NB4 (cell line): ENCODE measurements at regions not wholly inside any gene's neighbourhood (a gene's known extent, or its start where the extent isn't known, plus 50 kb on each side); places are given as distances from the start of the nearest gene placed in this dataset.

ENCODE experiments used
- MYC ChIP-seq: IDR thresholded peaks from 2 replicates; pipeline ENCODE4 v1.6.1; 2011; ENCODE audit warnings: low read depth, low read length
- POLR2A ChIP-seq: IDR thresholded peaks from 2 replicates; pipeline ENCODE4 v1.6.1; 2011; ENCODE audit warnings: mild to moderate bottlenecking; ENCODE audit not compliant: insufficient read length; ENCODE audit errors: extremely low read depth
- TF ChIP-seq, protein P1 (sequence below): IDR thresholded peaks from one replicate; pipeline ENCODE4 v1.5.1; 2012; ENCODE audit warnings: low read depth, low read length

DNA sequence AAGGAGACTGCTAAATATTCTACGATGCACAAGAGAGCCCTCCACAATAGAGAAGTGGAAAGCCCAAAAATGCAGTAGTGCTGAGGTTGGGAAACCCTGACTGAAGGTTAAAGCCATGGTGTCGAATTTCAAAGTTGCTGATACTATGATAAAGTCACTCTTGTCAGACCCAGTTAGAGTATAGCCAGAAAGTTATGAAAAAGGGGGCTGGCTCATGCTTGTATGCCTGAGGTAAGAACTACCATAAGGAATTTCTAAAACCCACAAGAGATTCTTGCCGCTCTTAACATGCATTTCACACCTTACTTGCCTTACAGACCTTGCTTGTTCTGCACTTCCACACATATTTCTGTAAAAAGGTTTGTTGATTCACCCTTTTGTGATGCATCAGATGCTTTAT is 184.6 kb downstream of the SLC6A15 start:
- no peak for TF ChIP-seq POLR2A
- TF ChIP-seq, protein P1, sequence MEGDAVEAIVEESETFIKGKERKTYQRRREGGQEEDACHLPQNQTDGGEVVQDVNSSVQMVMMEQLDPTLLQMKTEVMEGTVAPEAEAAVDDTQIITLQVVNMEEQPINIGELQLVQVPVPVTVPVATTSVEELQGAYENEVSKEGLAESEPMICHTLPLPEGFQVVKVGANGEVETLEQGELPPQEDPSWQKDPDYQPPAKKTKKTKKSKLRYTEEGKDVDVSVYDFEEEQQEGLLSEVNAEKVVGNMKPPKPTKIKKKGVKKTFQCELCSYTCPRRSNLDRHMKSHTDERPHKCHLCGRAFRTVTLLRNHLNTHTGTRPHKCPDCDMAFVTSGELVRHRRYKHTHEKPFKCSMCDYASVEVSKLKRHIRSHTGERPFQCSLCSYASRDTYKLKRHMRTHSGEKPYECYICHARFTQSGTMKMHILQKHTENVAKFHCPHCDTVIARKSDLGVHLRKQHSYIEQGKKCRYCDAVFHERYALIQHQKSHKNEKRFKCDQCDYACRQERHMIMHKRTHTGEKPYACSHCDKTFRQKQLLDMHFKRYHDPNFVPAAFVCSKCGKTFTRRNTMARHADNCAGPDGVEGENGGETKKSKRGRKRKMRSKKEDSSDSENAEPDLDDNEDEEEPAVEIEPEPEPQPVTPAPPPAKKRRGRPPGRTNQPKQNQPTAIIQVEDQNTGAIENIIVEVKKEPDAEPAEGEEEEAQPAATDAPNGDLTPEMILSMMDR = no peak
- no peak for TF ChIP-seq MYC
